SK-N-SH (cell line): ENCODE measurements at regions not wholly inside any gene's neighbourhood (a gene's known extent, or its start where the extent isn't known, plus 50 kb on each side); places are given as distances from the start of the nearest gene placed in this dataset.

Experiments used
- CTCF ChIA-PET: fragments of 300-600, 350-600 bp; formaldehyde crosslinking; extraction: SDS; loops from one replicate; lab custom pipeline; 2021; lab: Yijun Ruan, JAX
- POLR2A ChIA-PET: fragments of 350-600 bp; sonication (Branson Sonifier 250); formaldehyde crosslinking; extraction: SDS; loops from one replicate; lab custom pipeline; 2020; ENCODE audit warnings: antibody characterized with exemption, inconsistent platforms; lab: Yijun Ruan, JAX
- DNase-seq: peaks from one replicate; pipeline ENCODE4 v3.0.0; 2012
- H2AFZ ChIP-seq: fragments of 200-600 bp; sonication (generic); 2 replicates; pipeline ENCODE4 v1.8.1; 2016; ENCODE audit warnings: antibody characterized with exemption, mild to moderate bottlenecking, low read depth
- H3F3A ChIP-seq: fragments of 200-600 bp; sonication (generic); replicated peaks from 2 replicates; pipeline ENCODE3; 2016; ENCODE audit warnings: antibody characterized with exemption, mild to moderate bottlenecking; ENCODE audit not compliant: insufficient read depth
- H3K27ac ChIP-seq, 2 experiments: fragments of 200-500 bp in 1 of 2; fragments of 200-600 bp in 1 of 2; sonication (Bioruptor generic) in 1 of 2; sonication (generic), shearing (Covaris generic) in 1 of 2; 2 replicates each; pipeline versions ENCODE4 v1.5.1 to v1.6.1; 2014 to 2016; ENCODE audit warnings: low read depth in 2 of 2, inconsistent platforms in 1 of 2, low read length in 1 of 2, mild to moderate bottlenecking in 1 of 2, mixed read lengths in 1 of 2
- H3K27me3 ChIP-seq: fragments of 200-600 bp; sonication (generic), shearing (Covaris generic); 2 replicates; pipeline ENCODE4 v1.6.1; 2016; ENCODE audit warnings: mixed run types; ENCODE audit not compliant: insufficient read depth
- H3K36me3 ChIP-seq, 2 experiments: fragments of 200-500 bp in 1 of 2; fragments of 200-600 bp in 1 of 2; sonication (Bioruptor generic) in 1 of 2; sonication (generic) in 1 of 2; replicated peaks in 1 of 2; 2 replicates each; pipeline versions ENCODE3 to v1.5.1; 2014 to 2016; ENCODE audit warnings: low read length in 1 of 2, mild to moderate bottlenecking in 1 of 2; ENCODE audit not compliant: insufficient read depth in 2 of 2, control insufficient read depth in 1 of 2
- H3K4me1 ChIP-seq, 2 experiments: fragments of 200-500 bp in 1 of 2; fragments of 200-600 bp in 1 of 2; sonication (Bioruptor generic) in 1 of 2; sonication (generic), shearing (Covaris generic) in 1 of 2; 2 replicates each; pipeline versions ENCODE4 v1.5.1 to v1.6.1; 2014 to 2016; ENCODE audit warnings: low read depth in 1 of 2, low read length in 1 of 2, mixed run types in 1 of 2; ENCODE audit not compliant: insufficient read depth in 2 of 2, control insufficient read depth in 1 of 2
- H3K4me2 ChIP-seq: fragments of 200-600 bp; sonication (generic), shearing (Covaris generic); 2 replicates; pipeline ENCODE4 v1.6.1; 2017; ENCODE audit warnings: mixed run types
- H3K4me3 ChIP-seq, 2 experiments: fragments of 200-500 bp in 1 of 2; fragments of 200-600 bp in 1 of 2; sonication (Bioruptor generic) in 1 of 2; sonication (generic), shearing (Covaris generic) in 1 of 2; 2 replicates each; pipeline versions ENCODE4 v1.5.1 to v1.8.1; 2014 to 2016; ENCODE audit warnings: low read depth in 2 of 2, inconsistent platforms in 1 of 2, low read length in 1 of 2, mild to moderate bottlenecking in 1 of 2, mixed read lengths in 1 of 2, moderate library complexity in 1 of 2
- H3K79me2 ChIP-seq: fragments of 200-600 bp; sonication (generic); 2 replicates; pipeline ENCODE4 v1.8.1; 2017; ENCODE audit warnings: mild to moderate bottlenecking; ENCODE audit not compliant: insufficient read depth
- H3K9ac ChIP-seq: fragments of 200-600 bp; sonication (generic); 2 replicates; pipeline ENCODE4 v1.6.1; 2017; ENCODE audit warnings: mixed run types
- H3K9me2 ChIP-seq: fragments of 200-600 bp; sonication (generic); 2 replicates; pipeline ENCODE4 v1.6.1; 2017; ENCODE audit warnings: mixed run types
- H3K9me3 ChIP-seq: fragments of 200-600 bp; sonication (generic); 2 replicates; pipeline ENCODE4 v1.6.1; 2017; ENCODE audit warnings: mixed run types, mild to moderate bottlenecking, moderate library complexity
- H4K20me1 ChIP-seq: fragments of 200-600 bp; sonication (generic); 2 replicates; pipeline ENCODE4 v1.6.1; 2017; ENCODE audit warnings: mild to moderate bottlenecking, mixed run types; ENCODE audit not compliant: insufficient read depth
- CHD2 ChIP-seq: fragments of 150-350 bp; IDR thresholded peaks from 2 replicates; pipeline ENCODE4 v1.6.1; 2018; ENCODE audit warnings: low read length; ENCODE audit not compliant: partially characterized antibody
- ELF1 ChIP-seq: IDR thresholded peaks from 2 replicates; pipeline ENCODE4 v1.4.0; 2012
- FOSL2 ChIP-seq: IDR thresholded peaks from 2 replicates; pipeline ENCODE4 v1.4.0; 2012; ENCODE audit warnings: low read depth, mild to moderate bottlenecking, moderate library complexity, borderline replicate concordance
- FOXJ3 ChIP-seq: sonication (generic); formaldehyde crosslinking; IDR thresholded peaks from 2 replicates; pipeline ENCODE4 v1.5.1; 2020; ENCODE audit warnings: mild to moderate bottlenecking, missing genetic modification reagents
- FOXM1 ChIP-seq: IDR thresholded peaks from 2 replicates; pipeline ENCODE4 v1.4.0; 2012; ENCODE audit warnings: low read depth, mild to moderate bottlenecking
- GABPA ChIP-seq: IDR thresholded peaks from 2 replicates; pipeline ENCODE4 v1.4.0; 2012; ENCODE audit warnings: low read depth, mild to moderate bottlenecking
- MAX ChIP-seq: IDR thresholded peaks from 2 replicates; pipeline ENCODE4 v1.4.0; 2012; ENCODE audit warnings: low read depth
- MEF2A ChIP-seq: IDR thresholded peaks from 2 replicates; pipeline ENCODE4 v1.4.0; 2012; ENCODE audit warnings: low read depth, borderline replicate concordance
- MXI1 ChIP-seq: IDR thresholded peaks from 2 replicates; pipeline ENCODE4 v1.6.1; 2012; ENCODE audit warnings: mild to moderate bottlenecking, low read depth, low read length, improper control_type of control experiment
- NRF1 ChIP-seq: IDR thresholded peaks from 2 replicates; pipeline ENCODE4 v1.6.1; 2012; ENCODE audit warnings: low read depth, mild to moderate bottlenecking, low read length
- PBX3 ChIP-seq: IDR thresholded peaks from 2 replicates; pipeline ENCODE4; 2012
- RAD21 ChIP-seq: IDR thresholded peaks from 2 replicates; pipeline ENCODE4 v1.6.1; 2012; ENCODE audit warnings: mild to moderate bottlenecking, low read length
- RCOR1 ChIP-seq: fragments of 150-350 bp; IDR thresholded peaks from 2 replicates; pipeline ENCODE4 v1.6.1; 2017; ENCODE audit warnings: antibody characterized with exemption, low read length
- RFX5 ChIP-seq: IDR thresholded peaks from 2 replicates; pipeline ENCODE4 v1.6.1; 2012; ENCODE audit warnings: mild to moderate bottlenecking, improper control_type of control experiment, low read length
- RXRA ChIP-seq: IDR thresholded peaks from 2 replicates; pipeline ENCODE4 v1.4.0; 2012; ENCODE audit warnings: low read depth, mild to moderate bottlenecking, borderline replicate concordance
- SIN3A ChIP-seq: IDR thresholded peaks from 2 replicates; pipeline ENCODE4 v1.6.1; 2012; ENCODE audit warnings: low read depth, mild to moderate bottlenecking, low read length, moderate library complexity, borderline replicate concordance
- TAF1 ChIP-seq: IDR thresholded peaks from 2 replicates; pipeline ENCODE4 v1.6.1; 2012; ENCODE audit warnings: low read depth, mild to moderate bottlenecking, low read length, moderate library complexity, borderline replicate concordance
- TEAD4 ChIP-seq: IDR thresholded peaks from 2 replicates; pipeline ENCODE4 v1.4.0; 2012; ENCODE audit warnings: mild to moderate bottlenecking, borderline replicate concordance; ENCODE audit not compliant: insufficient read depth
- ZBTB33 ChIP-seq: IDR thresholded peaks from 2 replicates; pipeline ENCODE4 v1.4.0; 2012; ENCODE audit warnings: low read depth, borderline replicate concordance
- WGBS: methylation state at CpG from one replicate; pipeline ENCODE4 v1.1.6; 2017; ENCODE audit warnings: low lambda C conversion rate; 5-methylcytosine and 5-hydroxymethylcytosine counted together
- TF ChIP-seq, protein P1 (sequence below): fragments of 200-600 bp; sonication (generic); IDR thresholded peaks from 2 replicates; pipeline ENCODE4 v1.6.1; 2017; ENCODE audit warnings: antibody characterized with exemption, mild to moderate bottlenecking, moderate library complexity

DNA sequence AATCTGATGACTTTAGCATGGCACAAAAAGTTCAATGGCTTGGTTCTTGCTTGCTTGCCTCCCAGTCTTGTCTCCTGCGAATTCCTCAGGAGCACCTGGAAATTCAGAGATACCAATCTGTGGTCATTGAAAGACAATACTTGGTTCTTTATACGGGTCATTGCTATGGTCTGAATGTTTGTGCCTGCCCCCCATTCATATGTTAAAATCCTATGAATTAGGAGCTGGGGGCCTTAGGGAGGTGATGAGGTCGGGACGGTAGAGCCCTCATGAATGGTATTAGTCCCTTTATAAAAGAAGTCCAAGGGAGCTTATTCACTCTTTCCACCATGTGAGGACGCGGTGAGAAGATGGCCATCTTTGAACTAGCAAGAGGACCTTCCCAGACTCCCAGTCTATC is 721.8 kb downstream of the UTRN start:
- no peak for DNase-seq
- TF ChIP-seq RAD21 (no peak), CHD2 (no peak), FOXM1 (no peak), GABPA (no peak), PBX3 (no peak), TAF1 (no peak)
- TF ChIP-seq, protein P1, sequence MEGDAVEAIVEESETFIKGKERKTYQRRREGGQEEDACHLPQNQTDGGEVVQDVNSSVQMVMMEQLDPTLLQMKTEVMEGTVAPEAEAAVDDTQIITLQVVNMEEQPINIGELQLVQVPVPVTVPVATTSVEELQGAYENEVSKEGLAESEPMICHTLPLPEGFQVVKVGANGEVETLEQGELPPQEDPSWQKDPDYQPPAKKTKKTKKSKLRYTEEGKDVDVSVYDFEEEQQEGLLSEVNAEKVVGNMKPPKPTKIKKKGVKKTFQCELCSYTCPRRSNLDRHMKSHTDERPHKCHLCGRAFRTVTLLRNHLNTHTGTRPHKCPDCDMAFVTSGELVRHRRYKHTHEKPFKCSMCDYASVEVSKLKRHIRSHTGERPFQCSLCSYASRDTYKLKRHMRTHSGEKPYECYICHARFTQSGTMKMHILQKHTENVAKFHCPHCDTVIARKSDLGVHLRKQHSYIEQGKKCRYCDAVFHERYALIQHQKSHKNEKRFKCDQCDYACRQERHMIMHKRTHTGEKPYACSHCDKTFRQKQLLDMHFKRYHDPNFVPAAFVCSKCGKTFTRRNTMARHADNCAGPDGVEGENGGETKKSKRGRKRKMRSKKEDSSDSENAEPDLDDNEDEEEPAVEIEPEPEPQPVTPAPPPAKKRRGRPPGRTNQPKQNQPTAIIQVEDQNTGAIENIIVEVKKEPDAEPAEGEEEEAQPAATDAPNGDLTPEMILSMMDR = no peak
- POLR2A ChIA-PET = no interaction called here
- CTCF ChIA-PET = no interaction called here
- no peak overlapping the region for H3K4me2 ChIP-seq
- no peaks in the 10 kb centered on the region for H4K20me1 ChIP-seq
- 76% methylated on average over 6 of the region's 6 CpGs for WGBS
- no peaks in the 10 kb centered on the region for H3F3A ChIP-seq
- no peaks in the 10 kb centered on the region for H3K9me2 ChIP-seq
- no peak overlapping the region for H2AFZ ChIP-seq
- no peak overlapping the region for H3K4me3 ChIP-seq
- no peak overlapping the region for H3K27ac ChIP-seq
- no peaks in the 10 kb centered on the region for H3K79me2 ChIP-seq
- H3K4me1 ChIP-seq = no peaks in the 10 kb centered on the region; a peak in 1 of 4 replicates
- no peaks in the 10 kb centered on the region for H3K9me3 ChIP-seq
- no peaks in the 10 kb centered on the region for H3K27me3 ChIP-seq
- H3K36me3 ChIP-seq = no peaks in the 10 kb centered on the region
- H3K9ac ChIP-seq = no peak overlapping the region

DNA sequence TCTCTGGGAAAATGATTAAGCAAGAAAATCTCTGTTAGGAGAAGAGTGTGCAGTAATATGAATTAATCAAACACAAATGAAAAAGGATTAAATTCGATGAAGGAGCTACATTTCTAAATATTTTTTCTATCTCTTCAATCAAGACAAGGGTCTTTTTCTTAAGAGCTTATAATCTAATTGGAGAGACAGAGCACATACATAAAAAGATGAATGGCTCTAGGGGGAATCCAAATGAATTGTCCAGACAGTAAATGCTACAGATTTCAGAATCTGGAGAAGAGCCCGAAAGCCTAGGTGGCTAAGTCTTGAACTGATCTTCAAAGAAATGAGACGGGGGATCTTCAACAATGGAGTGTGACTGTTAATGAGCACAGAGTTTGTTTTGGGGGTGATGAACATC is 723.6 kb downstream of the UTRN start:
- Histone ChIP-seq H3K9ac (no peak overlapping the region), H3K9me3 (no peaks in the 10 kb centered on the region), H3K9me2 (no peaks in the 10 kb centered on the region), H3K27ac (no peak overlapping the region), H3K4me3 (no peak overlapping the region), H3K27me3 (no peaks in the 10 kb centered on the region), H3K36me3 (no peaks in the 10 kb centered on the region), H3K79me2 (no peaks in the 10 kb centered on the region), H4K20me1 (no peaks in the 10 kb centered on the region), H2AFZ (no peak overlapping the region), H3K4me1 (no peaks in the 10 kb centered on the region; a peak in 1 of 4 replicates), H3F3A (no peaks in the 10 kb centered on the region), H3K4me2 (no peak overlapping the region)
- POLR2A ChIA-PET = no interaction called here
- no peak for DNase-seq
- CTCF ChIA-PET = no interaction called here
- 40% methylated on average over 3 of the region's 3 CpGs for WGBS
- TF ChIP-seq TAF1 (no peak), PBX3 (no peak), SIN3A (no peak), MEF2A (no peak), RCOR1 (no peak), NRF1 (no peak), TEAD4 (no peak), FOXJ3 (CRISPR knock-in tag) (no peak), MXI1 (no peak), ELF1 (no peak), GABPA (no peak), RFX5 (no peak), RAD21 (no peak), ZBTB33 (no peak), MAX (no peak), FOSL2 (no peak), RXRA (no peak)
- TF ChIP-seq, protein P1 = no peak
